ENCODE measurements at regions not wholly inside any gene's neighbourhood (a gene's known extent, or its start where the extent isn't known, plus 50 kb on each side); places are given as distances from the start of the nearest gene placed in this dataset.

- Histone ChIP-seq H3K36me3 (ENCODE audit: insufficient read depth) (no peaks in the 10 kb centered on the region), H3K79me2 (ENCODE audit: insufficient read depth, low read depth) (no peaks in the 10 kb centered on the region), H3K27me3 (ENCODE audit: insufficient read depth, low read depth) (no peaks in the 10 kb centered on the region), H3K4me2 (no peak overlapping the region), H4K20me1 (ENCODE audit: insufficient read depth) (no peaks in the 10 kb centered on the region), H3K27ac (no peak overlapping the region), H3K9ac (no peak overlapping the region), H3K4me3 (IDR thresholded peaks at IDR 0.05; ENCODE audit: insufficient read depth, low read depth, low read length) (no peak overlapping the region), H3K4me1 (ENCODE audit: low read depth, poor library complexity, severe bottlenecking) (no peaks in the 10 kb centered on the region), H2AFZ (ENCODE audit: low read depth) (no peak overlapping the region)
- TF ChIP-seq CTCF (conservative IDR thresholded peaks at IDR 0.05; ENCODE audit: low read depth, low read length), result no peak
These were observed 819.2 kb downstream of the CCSER2 start for GRCh38 chr10:85147346-85148250.

- no peak for TF ChIP-seq CTCF (conservative IDR thresholded peaks at IDR 0.05; ENCODE audit: low read depth, low read length)
- Histone ChIP-seq H3K4me2 (no peak overlapping the region), H3K27ac (no peak overlapping the region), H2AFZ (ENCODE audit: low read depth) (no peak overlapping the region), H3K9ac (no peak overlapping the region), H4K20me1 (ENCODE audit: insufficient read depth) (no peaks in the 10 kb centered on the region), H3K79me2 (ENCODE audit: insufficient read depth, low read depth) (no peaks in the 10 kb centered on the region), H3K27me3 (ENCODE audit: insufficient read depth, low read depth) (no peaks in the 10 kb centered on the region), H3K4me3 (IDR thresholded peaks at IDR 0.05; ENCODE audit: insufficient read depth, low read depth, low read length) (no peak overlapping the region), H3K4me1 (ENCODE audit: low read depth, poor library complexity, severe bottlenecking) (no peaks in the 10 kb centered on the region), H3K36me3 (ENCODE audit: insufficient read depth) (no peaks in the 10 kb centered on the region)
These were observed 820.6 kb downstream of the CCSER2 start for GRCh38 chr10:85148693-85149640.

GRCh38 chr10:85149766-85150165 is 821.4 kb downstream of the CCSER2 start:
- no peak for TF ChIP-seq CTCF (conservative IDR thresholded peaks at IDR 0.05; ENCODE audit: low read depth, low read length)
- H3K36me3 ChIP-seq (ENCODE audit: insufficient read depth), result no peaks in the 10 kb centered on the region
- H3K4me2 ChIP-seq, result no peak overlapping the region
- no peaks in the 10 kb centered on the region for H4K20me1 ChIP-seq (ENCODE audit: insufficient read depth)
- H2AFZ ChIP-seq (ENCODE audit: low read depth), result no peak overlapping the region
- H3K27me3 ChIP-seq (ENCODE audit: insufficient read depth, low read depth), result no peaks in the 10 kb centered on the region
- no peak overlapping the region for H3K27ac ChIP-seq
- H3K4me1 ChIP-seq (ENCODE audit: low read depth, poor library complexity, severe bottlenecking), result no peaks in the 10 kb centered on the region
- H3K9ac ChIP-seq, result no peak overlapping the region
- no peaks in the 10 kb centered on the region for H3K79me2 ChIP-seq (ENCODE audit: insufficient read depth, low read depth)
- no peak overlapping the region for H3K4me3 ChIP-seq (IDR thresholded peaks at IDR 0.05; ENCODE audit: insufficient read depth, low read depth, low read length)

GRCh38 chr10:85151506-85151905 is 823.1 kb downstream of the CCSER2 start:
- Histone ChIP-seq H3K79me2 (ENCODE audit: insufficient read depth, low read depth) (no peaks in the 10 kb centered on the region), H4K20me1 (ENCODE audit: insufficient read depth) (no peaks in the 10 kb centered on the region), H3K36me3 (ENCODE audit: insufficient read depth) (no peaks in the 10 kb centered on the region), H3K27me3 (ENCODE audit: insufficient read depth, low read depth) (no peaks in the 10 kb centered on the region), H3K4me1 (ENCODE audit: low read depth, poor library complexity, severe bottlenecking) (no peaks in the 10 kb centered on the region), H3K9ac (no peak overlapping the region), H3K4me3 (IDR thresholded peaks at IDR 0.05; ENCODE audit: insufficient read depth, low read depth, low read length) (no peak overlapping the region), H3K4me2 (no peak overlapping the region), H3K27ac (no peak overlapping the region), H2AFZ (ENCODE audit: low read depth) (no peak overlapping the region)
- TF ChIP-seq CTCF (conservative IDR thresholded peaks at IDR 0.05; ENCODE audit: low read depth, low read length), result no peak

Data from KMS-11 (cell line).